Vagina (tissue), 2 donors: ENCODE measurements at regions not wholly inside any gene's neighbourhood (a gene's known extent, or its start where the extent isn't known, plus 50 kb on each side); places are given as distances from the start of the nearest gene placed in this dataset.
"Not testable (repeated sequence)": the region's sequence is repeated elsewhere in the genome, so short reads cannot be mapped to it uniquely, and the experiment has no call there.

Experiments
- POLR2A ChIP-seq, 2 donors: fragments of 450-650 bp; IDR thresholded peaks; one replicate each; pipeline ENCODE4 v1.6.1; 2017; ENCODE audit warnings: antibody characterized with exemption in 2 of 2, mild to moderate bottlenecking in 2 of 2, moderate library complexity in 2 of 2
- POLR2AphosphoS5 ChIP-seq, 2 donors: sonication (generic); formaldehyde crosslinking; IDR thresholded peaks; one replicate each; pipeline ENCODE4 v1.9.0; 2017; ENCODE audit warnings: antibody characterized with exemption in 2 of 2, mild to moderate bottlenecking in 2 of 2, low read depth in 1 of 2; ENCODE audit not compliant: insufficient read depth in 1 of 2
- TF ChIP-seq, protein P1 (sequence below), 3 experiments: fragments of 450-650 bp in 2 of 3; fragments of 200-600 bp in 1 of 3; sonication (generic) in 1 of 3; IDR thresholded peaks; one replicate each; pipeline ENCODE4 v1.5.1; 2017 to 2019; ENCODE audit warnings: antibody characterized with exemption in 3 of 3, mild to moderate bottlenecking in 2 of 3, moderate library complexity in 2 of 3

DNA sequence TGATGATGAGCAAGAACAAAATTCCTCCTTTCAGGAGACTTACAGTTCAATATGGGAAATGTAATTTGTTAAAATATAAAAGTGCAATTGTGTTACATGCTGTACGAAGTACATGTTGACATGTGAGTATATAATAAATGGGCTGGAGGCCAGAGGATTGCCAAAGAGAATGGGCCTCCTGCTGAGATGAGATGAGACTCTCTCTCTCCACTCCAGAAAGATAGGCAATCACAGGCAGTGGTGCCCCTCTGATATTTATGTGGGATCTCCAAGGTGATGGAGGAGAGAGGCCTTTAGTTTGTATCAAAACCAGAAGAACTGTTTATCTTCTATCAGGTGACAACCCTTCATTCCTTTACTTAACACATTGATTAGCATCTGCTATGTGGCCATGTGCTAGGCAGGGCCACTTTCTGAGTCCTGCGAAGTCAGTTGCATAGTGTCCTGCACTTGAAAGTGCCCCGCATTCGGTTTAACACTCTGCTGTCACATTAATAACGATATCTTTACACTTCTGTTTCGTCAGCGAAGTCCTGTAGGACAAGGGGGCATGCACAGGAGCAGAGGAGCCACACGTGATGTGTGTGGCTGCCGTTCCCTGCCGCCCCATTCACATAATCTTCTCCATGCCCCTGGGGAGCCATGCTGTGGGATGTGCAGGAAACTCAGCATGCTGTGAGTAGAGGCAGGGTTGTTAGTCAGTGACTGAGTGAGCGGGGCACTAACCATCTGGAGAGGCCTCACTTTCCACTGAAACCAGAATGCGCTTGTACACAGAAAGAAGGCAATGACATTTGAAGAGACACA is 60.2 kb upstream of the RABL2A start:
- TF ChIP-seq POLR2A (IDR thresholded peaks at IDR 0.05); POLR2AphosphoS5 (IDR thresholded peaks at IDR 0.05; ENCODE audit: insufficient read depth in 1 of 2, low read depth in 1 of 2): not testable (repeated sequence)
- TF ChIP-seq, protein P1, sequence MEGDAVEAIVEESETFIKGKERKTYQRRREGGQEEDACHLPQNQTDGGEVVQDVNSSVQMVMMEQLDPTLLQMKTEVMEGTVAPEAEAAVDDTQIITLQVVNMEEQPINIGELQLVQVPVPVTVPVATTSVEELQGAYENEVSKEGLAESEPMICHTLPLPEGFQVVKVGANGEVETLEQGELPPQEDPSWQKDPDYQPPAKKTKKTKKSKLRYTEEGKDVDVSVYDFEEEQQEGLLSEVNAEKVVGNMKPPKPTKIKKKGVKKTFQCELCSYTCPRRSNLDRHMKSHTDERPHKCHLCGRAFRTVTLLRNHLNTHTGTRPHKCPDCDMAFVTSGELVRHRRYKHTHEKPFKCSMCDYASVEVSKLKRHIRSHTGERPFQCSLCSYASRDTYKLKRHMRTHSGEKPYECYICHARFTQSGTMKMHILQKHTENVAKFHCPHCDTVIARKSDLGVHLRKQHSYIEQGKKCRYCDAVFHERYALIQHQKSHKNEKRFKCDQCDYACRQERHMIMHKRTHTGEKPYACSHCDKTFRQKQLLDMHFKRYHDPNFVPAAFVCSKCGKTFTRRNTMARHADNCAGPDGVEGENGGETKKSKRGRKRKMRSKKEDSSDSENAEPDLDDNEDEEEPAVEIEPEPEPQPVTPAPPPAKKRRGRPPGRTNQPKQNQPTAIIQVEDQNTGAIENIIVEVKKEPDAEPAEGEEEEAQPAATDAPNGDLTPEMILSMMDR (IDR thresholded peaks at IDR 0.05), result not testable (repeated sequence)
